HG03039 (cell line): ENCODE measurements at regions not wholly inside any gene's neighbourhood (a gene's known extent, or its start where the extent isn't known, plus 50 kb on each side); places are given as distances from the start of the nearest gene placed in this dataset.
"Not testable (repeated sequence)": the region's sequence is repeated elsewhere in the genome, so short reads cannot be mapped to it uniquely, and the experiment has no call there.

ENCODE experiments used
- ATAC-seq: cut with Tn5 transposase; IDR thresholded peaks from one replicate; pipeline ENCODE4 v1.9.1; 2021; ENCODE audit warnings: mild to moderate bottlenecking, moderate library complexity; ENCODE audit not compliant: unreplicated experiment

DNA sequence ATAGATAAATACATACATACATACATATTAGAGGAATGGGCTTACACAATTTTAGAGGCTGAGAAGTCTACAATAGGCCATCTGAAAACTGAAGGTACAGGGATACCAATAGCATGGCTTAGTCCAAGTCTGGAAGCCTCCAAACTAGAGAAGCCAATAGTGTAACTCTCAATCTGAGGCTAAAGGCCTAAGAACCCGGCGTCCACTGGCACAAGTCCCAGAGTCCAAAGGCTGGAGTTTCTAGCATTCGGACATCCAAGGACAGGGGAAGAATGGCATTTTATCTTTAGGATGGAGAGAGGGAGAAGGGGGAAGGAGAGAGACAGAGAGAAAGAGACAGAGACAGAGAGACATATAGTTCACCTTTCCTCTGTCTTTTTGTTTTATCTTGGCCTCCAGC lies 63.7 kb upstream of the SYT4 start:
- ATAC-seq: no peak

DNA sequence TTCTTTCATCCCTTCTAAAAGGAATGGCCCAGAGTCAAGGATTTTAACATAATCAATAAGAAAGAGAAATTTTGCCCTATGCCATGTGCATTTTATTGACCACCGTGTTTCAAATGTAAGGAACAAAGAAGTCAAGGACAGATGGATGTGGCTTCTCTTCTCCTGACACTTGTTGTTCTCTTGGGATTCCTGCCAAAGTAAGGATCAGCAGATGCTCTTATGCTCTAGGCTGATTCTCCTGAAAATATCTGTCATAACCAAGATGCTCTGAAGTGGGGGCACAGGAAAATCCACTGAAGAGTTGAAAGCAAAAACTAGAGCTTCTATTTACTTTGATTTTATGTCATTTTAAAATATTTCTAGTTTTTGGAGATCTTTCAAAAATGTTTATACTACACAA lies 72.9 kb upstream of the SYT4 start:
- no peak for ATAC-seq

DNA sequence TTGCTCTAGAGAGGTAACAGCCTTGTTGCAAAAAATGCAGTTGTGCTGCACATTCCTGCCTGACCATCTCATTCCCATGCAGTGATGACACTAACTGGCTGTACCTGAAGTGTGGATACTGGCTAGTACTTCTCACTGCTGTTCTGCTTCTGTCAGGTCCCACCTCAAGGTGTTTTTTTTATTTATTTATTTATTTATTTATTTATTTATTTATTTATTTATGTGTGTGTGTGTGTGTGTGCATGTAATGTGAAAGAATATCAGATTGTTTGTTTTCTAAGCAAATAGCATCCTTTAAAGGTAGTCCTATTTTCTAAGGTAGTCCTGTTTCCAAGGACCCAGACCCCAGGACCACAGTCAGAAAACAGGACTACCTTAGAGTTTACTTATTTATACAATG lies 87.2 kb upstream of the SYT4 start:
- no peak for ATAC-seq

DNA sequence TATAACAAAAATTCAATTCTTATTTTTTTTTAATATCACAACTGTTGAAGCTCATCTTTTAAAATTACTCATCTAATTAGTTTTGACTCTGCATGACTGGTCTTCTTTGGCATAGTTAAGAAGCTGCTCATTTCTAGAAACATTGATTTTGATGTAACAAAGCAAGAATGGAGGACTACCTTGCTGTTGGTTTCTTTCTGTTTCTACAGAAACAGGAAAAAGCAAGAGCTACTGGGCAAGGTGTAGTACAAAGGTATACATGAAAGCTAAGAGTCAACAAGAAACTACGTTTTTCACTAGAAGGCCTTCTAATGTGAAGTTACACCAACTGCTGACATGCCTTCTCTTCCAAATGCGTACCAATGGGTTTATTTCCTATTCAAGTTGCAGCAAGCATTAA lies 90.6 kb upstream of the SYT4 start:
- no peak for ATAC-seq

DNA sequence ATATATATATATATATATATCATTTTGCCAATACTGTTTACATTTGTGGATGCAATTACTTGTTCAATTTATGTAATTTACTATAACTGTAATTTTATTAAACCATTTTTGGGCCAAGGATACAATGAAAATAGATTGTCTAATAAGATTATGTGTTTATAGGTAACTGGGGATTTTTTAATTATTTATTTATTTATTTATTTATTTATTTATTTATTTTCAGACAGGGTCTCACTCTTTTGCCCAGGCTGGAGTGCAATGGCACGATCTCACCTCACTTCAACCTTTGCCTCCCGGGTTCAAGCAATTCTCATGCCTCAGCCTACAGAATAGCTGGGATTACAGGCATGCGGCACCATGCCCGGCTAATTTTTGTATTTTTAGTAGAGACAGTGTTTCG lies 92.0 kb upstream of the SYT4 start:
- not testable (repeated sequence) for ATAC-seq

GRCh38 chr18:43372773-43373172 lies 95.5 kb upstream of the SYT4 start:
- no peak for ATAC-seq

- no peak for ATAC-seq
Measured at GRCh38 chr18:43380104-43380672, 102.9 kb upstream of the SYT4 start.

GRCh38 chr18:43382641-43383403 lies 105.5 kb upstream of the SYT4 start:
- ATAC-seq: no peak

DNA sequence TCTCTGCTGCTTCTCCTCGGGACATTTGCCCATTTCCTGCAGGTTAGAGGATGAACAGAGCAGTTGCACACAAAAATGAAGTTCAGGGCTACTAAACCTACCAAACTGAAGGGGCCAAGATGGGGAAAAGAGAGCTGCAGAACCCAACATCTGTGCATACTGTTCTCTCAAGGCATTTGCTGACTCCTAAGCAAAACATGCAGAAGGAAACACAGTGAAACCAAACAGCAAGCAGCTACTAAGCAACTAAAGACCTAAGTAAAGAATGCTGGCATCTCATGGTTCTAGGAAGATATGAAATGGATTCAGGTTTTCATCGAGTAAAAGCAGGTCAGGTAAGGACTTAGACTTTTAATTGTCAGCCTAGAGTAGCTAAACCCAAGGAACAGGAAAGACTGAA lies 111.9 kb upstream of the SYT4 start:
- ATAC-seq: no peak

DNA sequence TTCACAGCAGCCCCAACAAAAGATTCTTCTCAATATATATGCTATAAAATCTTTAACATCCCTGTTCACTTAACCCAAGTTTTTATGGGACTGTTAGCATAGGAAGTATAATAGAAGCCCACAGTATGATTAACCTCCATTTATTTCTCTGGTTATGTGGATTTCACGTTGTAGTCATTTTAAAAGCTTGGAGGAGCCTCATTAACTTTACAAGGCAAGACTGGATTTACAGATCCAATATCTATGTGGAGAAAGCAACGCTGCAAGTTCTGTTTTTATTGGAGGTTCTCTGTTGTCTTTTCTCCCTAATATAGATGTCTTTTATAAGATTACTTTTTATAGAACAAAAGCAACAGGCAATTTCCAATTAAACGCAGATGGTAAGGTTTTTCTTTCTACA lies 114.9 kb upstream of the SYT4 start:
- no peak for ATAC-seq

- no peak for ATAC-seq
Measured at GRCh38 chr18:43393174-43393573, 115.9 kb upstream of the SYT4 start.

- ATAC-seq: no peak
Measured at GRCh38 chr18:43396266-43396665, 119.0 kb upstream of the SYT4 start.

DNA sequence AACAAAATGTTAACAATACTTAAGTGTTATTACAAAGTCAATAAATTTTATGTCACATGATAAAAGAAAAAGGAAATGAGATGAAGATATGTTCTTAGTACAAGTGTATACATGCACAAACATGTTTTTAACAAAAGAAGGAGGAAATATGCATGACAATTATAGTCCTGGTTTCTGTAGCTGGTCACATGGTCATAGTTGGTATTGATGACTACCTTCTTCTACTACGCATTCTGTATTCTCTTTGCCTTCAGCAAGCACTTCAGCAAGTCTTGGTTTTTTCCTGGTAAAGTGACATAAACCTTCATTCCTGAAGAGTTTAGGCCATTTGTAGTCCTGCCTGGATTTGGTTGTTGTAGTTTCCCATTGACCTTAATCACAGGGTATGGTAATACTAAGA lies 121.3 kb upstream of the SYT4 start:
- ATAC-seq: no peak

DNA sequence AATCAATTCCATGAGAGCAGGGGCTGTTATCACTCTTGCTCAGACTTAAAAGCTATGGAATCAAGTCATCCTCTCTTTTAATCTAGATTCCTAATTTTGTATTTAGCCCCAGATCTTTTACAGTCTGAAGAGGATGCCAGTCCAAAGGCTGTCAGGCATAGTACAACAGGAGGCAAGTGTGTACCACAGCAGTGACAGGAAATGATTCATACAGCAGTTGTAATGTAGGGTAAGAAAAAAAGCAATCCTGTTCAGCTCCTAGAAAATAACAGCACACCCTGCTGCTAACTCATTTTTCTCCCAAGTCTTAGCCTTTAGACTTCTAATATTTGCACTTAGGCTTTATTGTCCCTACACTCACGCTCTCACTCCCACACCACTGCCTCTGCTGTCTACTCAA lies 127.8 kb upstream of the SYT4 start:
- no peak for ATAC-seq

DNA sequence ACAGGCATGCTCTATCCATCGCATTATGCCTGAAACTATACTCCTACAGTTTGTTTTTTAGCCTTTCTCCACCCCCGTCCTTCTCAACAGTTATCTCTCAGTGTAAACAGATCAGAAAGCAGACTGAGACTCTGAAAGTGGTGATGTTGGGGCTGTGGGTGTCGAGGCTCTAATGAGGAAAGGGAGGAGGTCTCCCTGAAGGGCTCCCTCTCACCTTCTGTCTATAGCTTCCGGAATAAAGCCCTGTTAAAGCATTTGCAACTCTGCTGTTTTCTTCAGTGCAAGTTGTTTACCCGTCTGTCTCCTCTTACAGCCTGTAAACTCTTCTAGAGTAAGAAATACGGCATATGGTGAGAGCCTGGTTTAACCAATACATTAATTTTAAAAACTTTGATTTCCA lies 136.7 kb upstream of the SYT4 start:
- no peak for ATAC-seq

GRCh38 chr18:43420091-43420490 lies 142.8 kb upstream of the SYT4 start:
- no peak for ATAC-seq

GRCh38 chr18:43420950-43421349 lies 143.7 kb upstream of the SYT4 start:
- ATAC-seq: no peak

DNA sequence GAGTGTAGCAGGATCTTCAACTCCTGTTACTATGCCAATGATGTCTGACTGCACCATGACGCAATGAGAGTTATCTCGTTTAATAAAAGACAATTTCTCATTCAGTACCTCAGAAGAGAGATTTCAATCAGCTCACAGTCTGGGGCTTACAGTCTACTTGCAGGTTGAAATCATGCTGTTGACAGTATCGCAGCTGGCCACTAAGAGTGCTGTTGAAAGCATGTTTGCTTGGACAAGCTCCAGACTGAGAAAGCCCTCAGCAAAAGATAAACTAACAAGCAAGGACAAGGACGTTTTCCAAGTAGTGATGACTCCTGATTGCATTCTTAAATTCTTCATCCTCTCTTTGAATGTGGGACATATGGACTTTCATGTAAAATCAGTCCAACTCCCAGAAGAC lies 145.2 kb upstream of the SYT4 start:
- no peak for ATAC-seq

DNA sequence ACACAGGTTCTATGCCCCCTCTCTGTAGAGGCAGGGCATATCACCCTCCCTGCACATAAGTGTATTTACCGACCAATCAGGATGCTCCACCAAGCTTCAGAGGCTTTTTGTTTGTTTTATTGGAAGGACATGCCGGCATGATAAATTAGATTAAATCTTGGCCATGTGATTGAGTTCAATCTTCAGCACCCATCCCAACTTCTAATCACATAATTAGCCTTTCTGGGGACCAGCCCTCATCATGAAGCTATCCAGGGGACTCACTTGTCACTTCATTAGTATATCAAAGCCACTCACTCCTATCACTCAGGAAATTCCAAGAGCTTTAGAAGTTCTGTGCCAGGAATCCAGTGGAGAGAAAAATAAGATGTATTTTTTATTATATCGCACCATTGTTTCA lies 158.6 kb upstream of the SYT4 start:
- ATAC-seq: no peak

DNA sequence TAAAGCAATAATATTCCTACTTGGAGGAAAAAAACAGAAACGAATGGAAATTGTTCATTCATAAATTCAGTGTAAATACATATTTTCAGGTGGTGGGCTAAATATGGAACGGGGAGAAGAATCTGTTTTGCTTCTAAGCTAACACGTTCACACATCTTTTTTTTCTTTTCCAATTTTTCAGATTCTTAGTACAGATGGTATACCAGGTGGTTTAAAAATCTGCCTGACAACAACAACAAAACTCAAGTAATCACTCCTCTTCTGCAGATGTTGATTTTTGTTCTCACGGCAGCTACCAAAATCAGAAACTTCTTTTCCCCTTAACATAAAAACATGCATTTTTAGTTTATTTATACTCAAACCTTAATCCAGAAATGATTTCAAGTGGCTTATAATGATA lies 164.8 kb upstream of the SYT4 start:
- no peak for ATAC-seq

DNA sequence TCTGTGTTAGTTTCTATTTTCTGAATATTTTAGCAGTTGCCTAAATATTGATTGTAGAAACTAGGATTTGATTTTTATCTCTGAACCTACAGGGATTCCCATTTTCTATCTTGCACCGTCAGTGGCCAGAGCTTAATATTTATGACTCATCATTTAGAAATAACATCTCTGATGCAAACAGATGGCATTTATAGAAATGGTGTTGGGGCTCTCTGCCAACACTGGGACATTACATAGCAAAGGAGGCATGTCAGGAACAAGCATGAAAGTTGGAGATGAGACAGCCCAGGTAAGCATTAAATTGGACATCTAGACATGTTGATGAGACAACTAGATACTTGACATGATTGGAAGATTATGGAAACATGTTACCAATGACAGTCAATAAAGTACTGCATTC lies 165.3 kb upstream of the SYT4 start:
- no peak for ATAC-seq

DNA sequence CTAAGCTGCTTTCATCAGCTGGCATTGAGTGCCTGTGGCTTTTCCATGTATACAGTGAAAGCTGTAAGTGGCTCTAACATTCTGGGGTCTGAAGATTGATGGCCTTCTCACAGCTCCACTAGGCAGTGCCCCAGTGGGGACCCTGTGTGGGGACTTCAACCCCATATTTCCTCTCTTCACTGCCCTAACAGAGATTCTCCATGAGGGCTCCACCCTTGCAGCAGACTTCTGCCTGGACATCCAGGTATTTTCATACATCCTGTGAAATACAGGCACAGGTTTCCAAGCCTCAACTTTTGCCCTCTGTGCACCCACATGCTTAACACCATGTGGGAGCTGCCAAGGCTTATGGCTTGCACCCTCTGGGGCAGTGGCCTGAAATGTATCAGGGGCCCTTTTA lies 188.2 kb upstream of the SYT4 start:
- ATAC-seq: no peak

DNA sequence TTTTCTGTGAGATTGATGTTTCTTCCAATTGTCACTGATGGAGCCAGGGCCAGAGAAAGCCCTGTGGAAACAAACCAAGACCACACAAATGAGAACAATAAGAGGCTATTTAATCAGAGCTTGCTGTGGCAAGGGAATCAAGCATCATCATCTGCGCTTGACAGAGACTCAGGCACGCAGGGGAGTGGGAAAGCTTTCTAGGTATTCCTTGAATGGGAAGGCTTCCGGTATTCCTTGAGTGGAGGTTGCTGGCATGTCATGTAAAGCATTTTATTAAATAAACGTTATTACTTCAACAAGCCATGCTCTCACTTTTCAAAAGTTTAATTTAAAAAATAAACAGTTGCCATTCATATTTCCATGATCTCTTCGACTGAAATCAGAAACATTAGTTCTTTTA lies 194.6 kb upstream of the SYT4 start:
- ATAC-seq: no peak
